GM21576 (cell line): ENCODE measurements at regions not wholly inside any gene's neighbourhood (a gene's known extent, or its start where the extent isn't known, plus 50 kb on each side); places are given as distances from the start of the nearest gene placed in this dataset.
"Not testable (repeated sequence)": the region's sequence is repeated elsewhere in the genome, so short reads cannot be mapped to it uniquely, and the experiment has no call there.

ENCODE experiments used
- ATAC-seq: cut with Tn5 transposase; IDR thresholded peaks from one replicate; pipeline ENCODE4 v1.9.1; 2021; ENCODE audit warnings: mild to moderate bottlenecking, moderate library complexity; ENCODE audit not compliant: unreplicated experiment

- no peak for ATAC-seq
These were observed 270.2 kb downstream of the EN1 start for GRCh38 chr2:118577202-118577601.

- no peak for ATAC-seq
These were observed 271.2 kb downstream of the EN1 start for GRCh38 chr2:118576109-118576855.

GRCh38 chr2:118572380-118572779 lies 275.1 kb downstream of the EN1 start:
- not testable (repeated sequence) for ATAC-seq

- ATAC-seq = no peak
These were observed 277.4 kb downstream of the EN1 start for GRCh38 chr2:118569876-118570535.

- no peak for ATAC-seq
These were observed 278.7 kb downstream of the EN1 start for GRCh38 chr2:118568700-118569099.

- no peak for ATAC-seq
These were observed 281.5 kb downstream of the EN1 start for GRCh38 chr2:118565786-118566540.

- no peak for ATAC-seq
These were observed 282.1 kb downstream of the EN1 start for GRCh38 chr2:118565301-118565700.

- no peak for ATAC-seq
These were observed 285.3 kb downstream of the EN1 start for GRCh38 chr2:118562144-118562543.

- ATAC-seq = no peak
These were observed 288.6 kb downstream of the EN1 start for GRCh38 chr2:118558846-118559245.

- ATAC-seq = no peak
These were observed 289.7 kb downstream of the EN1 start for GRCh38 chr2:118557791-118558190.

- no peak for ATAC-seq
These were observed 290.4 kb downstream of the EN1 start for GRCh38 chr2:118557016-118557415.

GRCh38 chr2:118554616-118555015 lies 292.8 kb downstream of the EN1 start:
- no peak for ATAC-seq

- no peak for ATAC-seq
These were observed 297.9 kb downstream of the EN1 start for GRCh38 chr2:118549503-118549902.

- ATAC-seq = no peak
These were observed 298.5 kb downstream of the EN1 start for GRCh38 chr2:118548880-118549488.

- ATAC-seq = no peak
These were observed 308.2 kb downstream of the EN1 start for GRCh38 chr2:118539290-118539689.

GRCh38 chr2:118536306-118536705 lies 311.1 kb downstream of the EN1 start:
- ATAC-seq = no peak

- ATAC-seq = no peak
These were observed 311.6 kb downstream of the EN1 start for GRCh38 chr2:118535818-118536212.

GRCh38 chr2:118535171-118535817 lies 312.2 kb downstream of the EN1 start:
- ATAC-seq = no peak

- no peak for ATAC-seq
These were observed 316.5 kb downstream of the EN1 start for GRCh38 chr2:118530976-118531375.

- no peak for ATAC-seq
These were observed 317.4 kb downstream of the EN1 start for GRCh38 chr2:118529908-118530599.
